GM06990 (cell line): ENCODE measurements at regions not wholly inside any gene's neighbourhood (a gene's known extent, or its start where the extent isn't known, plus 50 kb on each side); places are given as distances from the start of the nearest gene placed in this dataset.

Source experiments
- DNase-seq: peaks from one replicate; pipeline ENCODE4 v3.0.0-alpha.2; 2011; ENCODE audit not compliant: insufficient read length; ENCODE audit errors: extremely low read depth
- H3K27me3 ChIP-seq: replicated peaks from 2 replicates; pipeline ENCODE4 v1.6.0; 2011; ENCODE audit warnings: low read length; ENCODE audit not compliant: control insufficient read depth, insufficient read depth
- H3K36me3 ChIP-seq: 2 replicates; pipeline ENCODE4 v1.5.1; 2011; ENCODE audit warnings: low read length; ENCODE audit not compliant: control insufficient read depth, insufficient read depth
- H3K4me3 ChIP-seq: replicated peaks from 2 replicates; pipeline ENCODE4 v1.5.1; 2011; ENCODE audit warnings: low read depth, mild to moderate bottlenecking, control low read depth, low read length
- TF ChIP-seq, protein P1 (sequence below): IDR thresholded peaks from 2 replicates; pipeline ENCODE4 v1.5.1; 2011; ENCODE audit warnings: low read length, control low read depth, mild to moderate bottlenecking, inconsistent platforms; ENCODE audit not compliant: insufficient read depth, poor library complexity, severe bottlenecking

DNA sequence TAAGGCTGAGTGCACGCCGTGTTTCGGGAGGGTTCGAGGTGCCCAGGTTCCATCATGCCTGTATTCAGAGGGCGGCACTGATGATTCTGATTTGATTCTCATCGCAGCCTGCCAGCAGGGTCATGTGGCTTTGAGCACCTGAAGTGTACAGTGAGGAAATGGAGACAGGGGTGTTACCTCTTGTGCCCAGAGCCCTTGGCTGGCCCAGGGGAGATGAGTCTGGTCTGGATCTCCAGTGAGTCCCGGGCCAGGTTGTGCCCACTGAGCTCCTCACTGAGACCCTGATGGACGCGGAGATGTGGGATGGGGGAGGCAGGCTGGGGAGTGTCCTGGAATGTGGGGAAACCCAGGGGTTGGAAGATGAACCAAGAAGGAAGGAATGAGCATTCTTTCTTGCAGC lies 54.7 kb downstream of the GADD45G start:
- DNase-seq = no peak
- Histone ChIP-seq H3K4me3 (no peak overlapping the region), H3K27me3 (peaks cover 1% of the 10 kb centered on the region; the same call in 1 of the 2 replicates), H3K36me3 (no peaks in the 10 kb centered on the region)
- TF ChIP-seq, protein P1, sequence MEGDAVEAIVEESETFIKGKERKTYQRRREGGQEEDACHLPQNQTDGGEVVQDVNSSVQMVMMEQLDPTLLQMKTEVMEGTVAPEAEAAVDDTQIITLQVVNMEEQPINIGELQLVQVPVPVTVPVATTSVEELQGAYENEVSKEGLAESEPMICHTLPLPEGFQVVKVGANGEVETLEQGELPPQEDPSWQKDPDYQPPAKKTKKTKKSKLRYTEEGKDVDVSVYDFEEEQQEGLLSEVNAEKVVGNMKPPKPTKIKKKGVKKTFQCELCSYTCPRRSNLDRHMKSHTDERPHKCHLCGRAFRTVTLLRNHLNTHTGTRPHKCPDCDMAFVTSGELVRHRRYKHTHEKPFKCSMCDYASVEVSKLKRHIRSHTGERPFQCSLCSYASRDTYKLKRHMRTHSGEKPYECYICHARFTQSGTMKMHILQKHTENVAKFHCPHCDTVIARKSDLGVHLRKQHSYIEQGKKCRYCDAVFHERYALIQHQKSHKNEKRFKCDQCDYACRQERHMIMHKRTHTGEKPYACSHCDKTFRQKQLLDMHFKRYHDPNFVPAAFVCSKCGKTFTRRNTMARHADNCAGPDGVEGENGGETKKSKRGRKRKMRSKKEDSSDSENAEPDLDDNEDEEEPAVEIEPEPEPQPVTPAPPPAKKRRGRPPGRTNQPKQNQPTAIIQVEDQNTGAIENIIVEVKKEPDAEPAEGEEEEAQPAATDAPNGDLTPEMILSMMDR = no peak

- Histone ChIP-seq H3K27me3 (peaks cover 1% of the 10 kb centered on the region; the same call in 1 of the 2 replicates), H3K36me3 (no peaks in the 10 kb centered on the region), H3K4me3 (no peak overlapping the region)
- TF ChIP-seq, protein P1 = no peak
- DNase-seq = no peak
Measured at GRCh38 chr9:89659891-89660685, 55.3 kb downstream of the GADD45G start.

GRCh38 chr9:89661391-89661949 lies 56.7 kb downstream of the GADD45G start:
- TF ChIP-seq, protein P1 = no peak
- H3K4me3 ChIP-seq = no peak overlapping the region
- H3K36me3 ChIP-seq = no peaks in the 10 kb centered on the region
- H3K27me3 ChIP-seq = peaks cover 1% of the 10 kb centered on the region; the same call in 1 of the 2 replicates
- DNase-seq = no peak

- no peak overlapping the region for H3K4me3 ChIP-seq
- peaks cover 1% of the 10 kb centered on the region; the same call in 1 of the 2 replicates for H3K27me3 ChIP-seq
- TF ChIP-seq, protein P1 = no peak
- no peak for DNase-seq
- H3K36me3 ChIP-seq = no peaks in the 10 kb centered on the region
Measured at GRCh38 chr9:89661956-89662717, 57.3 kb downstream of the GADD45G start.

GRCh38 chr9:89662718-89663613 lies 58.2 kb downstream of the GADD45G start:
- TF ChIP-seq, protein P1 = no peak
- Histone ChIP-seq H3K36me3 (no peaks in the 10 kb centered on the region), H3K27me3 (peaks cover 1% of the 10 kb centered on the region; the same call in 1 of the 2 replicates), H3K4me3 (no peak overlapping the region)
- DNase-seq = no peak
